ENCODE measurements at regions not wholly inside any gene's neighbourhood (a gene's known extent, or its start where the extent isn't known, plus 50 kb on each side); places are given as distances from the start of the nearest gene placed in this dataset.
A peak's percentile ranks its signal among the peaks of the same experiment; 100 is the strongest.
"Not testable (repeated sequence)": the region's sequence is repeated elsewhere in the genome, so short reads cannot be mapped to it uniquely, and the experiment has no call there.

DNA sequence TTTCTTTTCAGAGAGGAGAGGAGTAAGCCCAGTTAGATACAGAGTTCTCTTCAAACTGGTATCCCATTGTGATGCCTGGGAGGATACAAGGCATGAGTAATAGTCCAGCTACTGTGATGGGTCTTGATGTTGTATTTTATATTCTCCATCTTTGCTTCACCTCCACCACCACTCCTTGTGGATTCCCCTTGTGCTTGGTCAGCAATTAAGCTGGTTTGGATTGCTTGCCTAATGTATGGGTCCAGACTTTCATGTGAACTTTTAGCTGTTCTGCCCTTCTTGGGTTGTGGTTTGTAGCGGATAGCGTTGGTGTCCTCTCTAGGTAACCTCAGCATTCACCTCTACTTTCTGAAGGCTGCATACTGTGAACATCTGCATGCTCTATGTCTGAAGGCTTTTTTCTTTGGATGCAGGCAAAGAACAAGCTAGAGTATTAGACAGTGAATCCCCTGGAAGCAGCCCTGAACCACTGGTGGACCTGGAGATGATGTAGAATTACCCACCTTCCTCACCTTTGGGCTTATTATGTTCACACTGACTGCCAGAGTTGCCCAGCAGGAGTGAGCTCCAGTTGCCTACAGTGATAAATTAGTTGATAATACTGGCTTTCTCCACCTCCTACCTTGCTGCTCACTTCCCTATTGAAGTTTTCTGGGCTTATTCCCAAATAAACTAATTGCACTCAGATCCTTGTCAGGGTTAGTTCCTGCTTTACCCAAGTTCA, 126.5 kb upstream of the MTPN start:
- DNase-seq = no peak

- DNase-seq = no peak
Measured at GRCh38 chr7:136102881-136103280, 125.7 kb upstream of the MTPN start.

GRCh38 chr7:136092714-136093113, 115.6 kb upstream of the MTPN start:
- not testable (repeated sequence) for DNase-seq

DNA sequence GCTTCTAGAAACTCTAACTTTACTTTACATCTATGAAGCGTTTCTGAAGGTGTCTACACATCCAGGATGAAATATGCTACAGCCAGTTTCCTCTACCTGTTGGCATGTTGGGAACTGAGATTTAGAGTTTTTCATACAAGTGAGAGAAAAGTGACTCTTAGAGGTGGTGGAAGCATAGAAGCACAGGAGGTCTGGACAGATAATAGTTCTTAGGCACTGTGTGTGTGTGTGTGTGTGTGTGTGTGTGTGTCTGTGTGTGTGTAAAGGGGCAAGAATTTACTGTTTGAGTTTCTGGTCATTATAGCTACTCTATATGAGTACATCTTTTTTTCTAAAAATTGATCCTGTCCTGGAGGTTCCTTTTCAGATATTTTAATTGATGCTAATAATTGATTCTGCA, 110.7 kb upstream of the MTPN start:
- DNase-seq = no peak

GRCh38 chr7:136086712-136087111, 109.6 kb upstream of the MTPN start:
- DNase-seq = peak; percentile 45 to 52

DNA sequence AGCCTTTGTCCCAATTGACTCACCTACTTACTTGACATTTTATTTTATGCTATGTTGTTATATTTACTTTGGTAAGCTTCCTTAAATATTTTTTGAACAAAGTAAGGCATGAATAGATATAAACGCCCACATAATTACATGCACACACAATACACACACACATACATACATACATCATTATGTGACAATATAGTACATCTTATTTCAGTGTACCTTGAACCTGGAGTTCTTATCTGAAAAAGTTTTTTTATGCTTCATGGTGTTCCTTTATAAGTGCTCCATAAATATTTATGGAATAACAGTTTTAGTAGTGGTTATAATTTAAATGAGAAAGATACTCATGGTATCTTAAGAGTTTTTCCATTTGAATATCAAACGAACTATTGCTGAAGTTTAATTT, 102.8 kb upstream of the MTPN start:
- no peak for DNase-seq

GRCh38 chr7:136079478-136079892, 102.3 kb upstream of the MTPN start:
- peak in 1 of 2 experiments; percentile 17 for DNase-seq

DNA sequence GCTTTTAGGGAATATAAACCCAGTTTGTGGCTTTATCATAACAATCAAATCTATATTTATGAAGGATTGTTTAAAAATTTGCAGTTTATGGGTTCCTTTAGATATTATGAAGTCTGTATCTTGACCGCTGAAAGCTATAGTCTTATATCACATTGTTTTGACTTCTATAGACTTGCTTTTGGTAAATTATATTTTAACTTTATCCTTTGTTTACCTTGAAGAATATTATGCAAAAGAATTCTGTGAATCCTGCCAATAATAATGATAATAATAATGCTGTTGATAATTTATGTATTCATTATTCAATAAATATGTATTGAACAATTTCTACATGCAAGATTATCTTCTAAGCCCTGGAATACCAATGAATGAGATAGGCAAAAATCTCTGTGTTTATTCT, 101.9 kb upstream of the MTPN start:
- no peak for DNase-seq

DNA sequence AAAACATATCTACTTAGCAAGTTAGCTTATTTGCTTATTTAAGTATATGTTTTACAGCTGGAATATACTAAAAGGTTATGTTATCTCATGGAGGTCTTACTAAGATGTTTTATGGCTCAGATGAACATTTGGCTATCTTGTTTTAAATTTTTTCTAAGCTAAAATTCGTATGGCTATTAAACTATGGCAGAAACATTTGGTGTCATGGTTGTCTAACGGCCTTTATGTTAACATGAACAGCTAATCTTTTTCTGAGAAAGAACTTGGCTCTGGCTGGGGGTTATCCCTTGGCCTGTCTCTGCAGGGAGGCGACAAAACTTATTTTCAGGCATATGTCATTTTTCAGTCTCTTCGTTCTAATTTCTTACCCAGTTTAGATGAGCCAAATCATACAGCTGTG, 101.5 kb upstream of the MTPN start:
- DNase-seq = no peak

DNA sequence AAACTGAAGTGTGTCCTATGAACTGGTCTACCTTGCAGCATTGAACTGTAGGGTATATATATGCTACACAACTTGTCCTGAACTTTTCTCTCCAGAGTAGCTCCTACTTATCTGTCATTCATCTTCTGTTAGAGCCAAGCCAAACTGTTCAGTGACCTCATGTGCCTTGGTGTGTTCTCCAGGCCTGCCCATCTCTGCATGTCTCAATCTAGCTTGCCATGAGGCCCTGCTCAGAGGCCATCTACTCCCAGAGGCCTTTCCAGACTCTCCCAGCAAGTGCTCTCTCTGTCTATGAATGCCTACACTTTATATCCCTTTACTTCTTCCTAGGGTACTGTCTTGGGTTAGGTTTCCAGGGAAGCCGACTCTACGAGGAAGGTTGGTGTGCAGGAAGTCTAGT, 99.8 kb upstream of the MTPN start:
- DNase-seq = no peak

DNA sequence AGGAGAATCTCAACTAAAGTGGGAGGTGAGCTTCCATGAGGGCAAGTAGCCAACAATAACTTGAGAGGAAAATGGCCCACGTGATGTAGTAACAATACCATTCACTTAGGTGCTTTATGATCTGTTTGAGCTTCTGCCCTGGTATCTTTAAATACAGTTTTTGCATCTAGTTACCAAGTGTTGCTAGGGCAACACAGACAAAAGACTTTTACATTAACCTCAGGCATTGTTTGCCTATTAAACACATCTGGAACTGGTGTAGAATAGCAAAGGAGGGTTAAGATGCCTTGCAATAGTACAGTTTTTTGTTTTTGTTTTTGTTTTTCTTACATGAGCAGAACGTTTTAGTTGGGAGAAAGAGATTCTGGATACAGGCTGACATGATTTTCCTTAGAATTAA, 97.7 kb upstream of the MTPN start:
- DNase-seq = no peak

DNA sequence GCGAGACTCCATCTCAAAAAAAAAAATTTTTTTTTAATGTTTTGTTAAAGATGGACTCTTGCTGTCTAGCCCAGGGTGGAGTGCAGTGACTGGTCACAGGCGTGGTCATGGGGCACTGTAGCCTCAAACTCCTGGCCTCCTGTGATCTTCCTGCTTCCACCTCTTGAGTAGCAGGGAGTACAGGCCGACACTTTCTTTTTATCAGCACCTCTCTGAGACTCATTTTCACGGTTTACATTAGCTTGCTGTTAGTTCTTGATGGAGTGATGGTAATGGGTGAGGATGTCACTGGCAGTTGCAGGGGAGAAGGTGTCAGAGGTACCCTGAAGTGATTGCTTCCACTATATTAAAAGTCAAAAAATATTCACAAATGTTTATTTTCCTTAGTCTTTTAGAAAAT, 95.3 kb upstream of the MTPN start:
- DNase-seq = no peak

GRCh38 chr7:136070736-136071505, 93.8 kb upstream of the MTPN start:
- DNase-seq = peak in 1 of 2 experiments; percentile 7

GRCh38 chr7:136069840-136070529, 92.8 kb upstream of the MTPN start:
- no peak for DNase-seq

DNA sequence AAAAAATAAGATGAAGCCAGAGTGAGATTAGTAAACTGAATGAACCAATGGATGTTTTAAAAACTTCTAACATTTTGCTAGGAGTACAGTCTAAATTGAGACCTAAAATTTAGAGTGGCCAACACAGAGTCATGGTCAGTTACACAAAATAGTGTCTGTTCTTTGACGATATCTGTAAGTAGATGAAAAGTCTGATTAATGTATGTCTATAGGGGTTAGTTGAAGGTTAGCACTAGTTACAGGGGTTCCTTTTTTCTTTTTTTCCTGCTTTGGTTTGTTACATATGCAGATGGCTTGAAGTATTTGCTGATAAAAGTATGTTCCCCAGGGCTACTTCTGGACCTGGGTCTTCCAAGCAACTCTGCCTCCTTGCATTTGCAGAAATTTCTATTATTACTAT, 90.1 kb upstream of the MTPN start:
- DNase-seq = no peak

GRCh38 chr7:136066304-136067143, 89.4 kb upstream of the MTPN start:
- no peak for DNase-seq

DNA sequence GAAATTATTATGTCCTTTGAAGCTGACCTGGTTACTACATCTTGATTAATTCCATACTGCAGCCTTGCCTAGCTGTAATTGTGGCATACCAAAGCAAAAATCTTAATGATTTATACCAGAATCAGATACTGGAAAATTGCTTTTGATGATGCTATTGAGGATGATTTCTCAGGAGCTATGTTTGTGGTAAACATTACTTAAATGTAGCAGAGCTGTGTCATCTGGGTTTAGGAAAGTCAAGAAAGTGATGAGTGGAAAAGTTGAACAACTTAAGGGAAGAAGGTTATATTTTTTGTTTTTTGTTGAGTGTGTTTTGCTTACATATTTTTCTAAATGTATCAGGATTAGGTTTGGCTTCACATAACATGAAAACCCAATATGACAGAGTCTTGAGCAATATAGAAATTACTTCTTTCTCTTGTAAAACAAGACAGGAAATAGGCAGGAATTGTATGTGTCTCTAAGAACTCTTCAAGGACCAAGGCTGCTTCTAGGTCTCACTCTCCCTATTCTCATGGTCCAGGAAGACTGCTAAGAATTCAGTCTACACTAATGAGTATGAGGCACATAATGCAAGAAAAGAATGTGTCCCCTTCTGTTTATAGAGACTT, 87.6 kb upstream of the MTPN start:
- DNase-seq = no peak

DNA sequence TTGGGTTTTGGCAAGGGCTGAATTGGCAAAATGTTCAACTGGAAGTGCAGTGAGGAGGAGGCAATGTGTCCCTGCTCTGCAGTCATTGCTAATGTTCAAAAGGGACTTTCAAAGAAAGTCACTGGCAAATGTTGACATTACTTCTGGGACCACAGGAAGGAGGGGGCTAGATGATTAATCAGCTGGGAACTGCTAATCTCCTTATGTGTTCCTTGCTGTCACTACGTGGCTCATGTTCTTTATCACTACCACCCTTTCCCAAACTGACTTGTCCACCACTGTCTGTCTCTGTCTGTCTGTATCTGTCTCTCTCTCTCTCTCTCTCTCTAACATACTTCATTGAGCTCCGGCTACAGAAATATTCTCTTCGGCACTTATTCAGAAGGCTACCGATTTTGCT, 86.9 kb upstream of the MTPN start:
- peak in 1 of 2 experiments; percentile 27 for DNase-seq

GRCh38 chr7:136063326-136063666, 86.1 kb upstream of the MTPN start:
- DNase-seq = no peak

DNA sequence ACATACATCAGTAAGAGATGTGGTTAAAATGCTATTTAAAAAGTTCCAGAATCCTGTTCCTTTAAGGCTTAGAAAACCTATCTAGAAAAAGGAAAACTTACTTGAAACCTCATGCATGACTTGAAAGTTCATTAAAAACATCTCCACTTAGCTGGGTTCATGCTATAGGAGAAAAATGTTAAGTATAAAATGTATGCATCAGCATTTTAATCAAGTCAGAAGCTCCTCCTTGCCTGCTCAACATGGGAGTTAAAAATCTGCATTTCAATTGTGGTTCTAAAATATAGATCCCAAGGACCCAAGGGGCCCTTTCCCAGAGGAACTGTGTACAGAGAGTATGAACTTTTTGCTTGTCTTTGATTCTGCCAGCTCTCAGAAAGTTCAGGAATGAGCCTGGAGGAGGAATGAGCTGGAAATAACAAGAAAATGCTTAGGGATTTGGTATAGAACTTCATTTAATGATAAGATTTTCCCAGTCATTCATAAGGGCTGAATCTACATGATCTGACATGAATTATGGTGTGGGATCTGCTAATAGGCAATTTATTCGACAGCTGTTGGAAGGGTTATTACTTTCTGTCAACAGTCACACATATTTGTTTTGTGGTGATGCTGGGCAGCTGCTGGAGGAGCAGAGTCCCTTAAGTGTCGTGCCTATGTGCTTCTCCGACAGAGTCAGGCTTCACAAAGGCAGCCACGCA, 85.6 kb upstream of the MTPN start:
- DNase-seq = peak; percentile 13 to 68

- no peak for DNase-seq
Measured at GRCh38 chr7:136061433-136061832, 84.3 kb upstream of the MTPN start.

DNA sequence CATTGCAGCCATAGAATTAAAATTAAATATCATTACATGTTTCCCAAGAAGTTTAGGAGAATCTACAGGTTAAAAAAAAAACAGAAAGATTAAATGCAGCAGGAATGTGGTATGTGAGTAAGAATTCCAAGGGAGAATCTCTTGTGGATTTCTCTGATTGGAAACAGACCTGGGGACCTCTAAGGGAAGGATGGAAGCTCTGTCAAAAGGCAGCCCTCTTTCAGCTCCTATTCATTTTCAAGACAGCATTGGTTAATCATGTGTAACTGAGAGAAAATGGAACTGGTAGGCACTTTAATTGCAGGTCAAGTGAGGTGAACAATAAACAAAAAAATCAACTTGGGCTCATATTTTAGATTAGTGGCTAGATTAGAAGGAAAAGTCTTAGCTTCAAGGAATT, 81.4 kb upstream of the MTPN start:
- DNase-seq = no peak

All from NCI-H524 (cell line).